GM10266 (cell line): ENCODE measurements at regions not wholly inside any gene's neighbourhood (a gene's known extent, or its start where the extent isn't known, plus 50 kb on each side); places are given as distances from the start of the nearest gene placed in this dataset.

ENCODE experiments used
- DNase-seq: peaks from one replicate; pipeline ENCODE4 v3.0.0; 2012; ENCODE audit errors: extremely low spot score
- CTCF ChIP-seq: IDR thresholded peaks from 2 replicates; pipeline ENCODE4 v1.5.1; 2012; ENCODE audit warnings: mild to moderate bottlenecking, low read depth; ENCODE audit not compliant: control insufficient read depth, insufficient read depth; ENCODE audit errors: missing control alignments

- TF ChIP-seq CTCF: no peak
- DNase-seq: no peak
Observed at GRCh38 chr20:58016779-58017178, 211.7 kb downstream of the ANKRD60 start.

- DNase-seq: no peak
- no peak for TF ChIP-seq CTCF
Observed at GRCh38 chr20:58014628-58015315, 213.7 kb downstream of the ANKRD60 start.

- no peak for DNase-seq
- TF ChIP-seq CTCF: no peak
Observed at GRCh38 chr20:58012731-58013510, 215.5 kb downstream of the ANKRD60 start.

- no peak for DNase-seq
- no peak for TF ChIP-seq CTCF
Observed at GRCh38 chr20:58011947-58012610, 216.4 kb downstream of the ANKRD60 start.

- TF ChIP-seq CTCF: no peak
- DNase-seq: no peak
Observed at GRCh38 chr20:58011106-58011946, 217.1 kb downstream of the ANKRD60 start.

GRCh38 chr20:58010666-58011065 is 217.8 kb downstream of the ANKRD60 start:
- DNase-seq: no peak
- TF ChIP-seq CTCF: no peak

- TF ChIP-seq CTCF: no peak
- DNase-seq: no peak
Observed at GRCh38 chr20:58010186-58010585, 218.3 kb downstream of the ANKRD60 start.
